ENCODE measurements at regions not wholly inside any gene's neighbourhood (a gene's known extent, or its start where the extent isn't known, plus 50 kb on each side); places are given as distances from the start of the nearest gene placed in this dataset.

- TF ChIP-seq CTCF (IDR thresholded peaks at IDR 0.05; ENCODE audit: low read length), result no peak
- no peak for TF ChIP-seq EZH2 (optimal IDR thresholded peaks at IDR 0.05; ENCODE audit: low read depth, low read length)
- TF ChIP-seq EZH2phosphoT487 (IDR thresholded peaks at IDR 0.05; ENCODE audit: low read length), result no peak
Measured at GRCh38 chr13:57932061-57932460, 300.5 kb downstream of the PCDH17 start.
